ENCODE measurements at regions not wholly inside any gene's neighbourhood (a gene's known extent, or its start where the extent isn't known, plus 50 kb on each side); places are given as distances from the start of the nearest gene placed in this dataset.

- TF ChIP-seq CTCF (IDR thresholded peaks at IDR 0.05): peak; percentile 82
- no peak for TF ChIP-seq REST (IDR thresholded peaks at IDR 0.05; ENCODE audit: insufficient read depth in 1 of 2, low read depth in 2 of 2, low read length in 1 of 2)
- intact Hi-C loops (cut with micrococcal nuclease; ENCODE audit: unreplicated experiment) (loop anchor here (5.0 kb wide), 2 partner anchors 247 to 382 kb away; partner anchors contain the start of gene DPY19L2), in situ Hi-C loops (cut with HindIII; ENCODE audit: low pct_unique_long_range_greater_than_20kb, low sequenced_read_pairs) (no loop called here)
- CTCF ChIA-PET: no interaction called here
- DNase-seq (ENCODE audit: low read depth, low spot score) (peak; percentile 36), ATAC-seq (peak; percentile 91)
- H3K27me3 ChIP-seq (ENCODE audit: control insufficient read depth, insufficient read depth, low read length): peaks cover 2% of the 10 kb centered on the region; the same call in 1 of the 2 replicates
- H3K27ac ChIP-seq (ENCODE audit: low read length): no peak overlapping the region
- H3K36me3 ChIP-seq (ENCODE audit: control insufficient read depth, insufficient read depth, low read length): no peaks in the 10 kb centered on the region
- no peak overlapping the region for H3K4me3 ChIP-seq (ENCODE audit: low read depth in 2 of 2, low read length in 2 of 2)
- POLR2A ChIA-PET: no interaction called here
- no TSS peak for BruUV-seq (replicated peaks)
- H3K4me1 ChIP-seq (ENCODE audit: control insufficient read depth, insufficient read depth, low read length): no peaks in the 10 kb centered on the region
- H3K9me3 ChIP-seq (ENCODE audit: control insufficient read depth, insufficient read depth, low read depth, low read length): peaks cover 2% of the 10 kb centered on the region; the same call in 1 of the 2 replicates
Measured at GRCh38 chr12:63420206-63420644, 248.1 kb downstream of the DPY19L2 start.

- no peak overlapping the region for H3K4me3 ChIP-seq (ENCODE audit: low read depth in 2 of 2, low read length in 2 of 2)
- peak; percentile 2 for DNase-seq (ENCODE audit: low read depth, low spot score)
- intact Hi-C loops (cut with micrococcal nuclease; ENCODE audit: unreplicated experiment): loop anchor here (10.0 kb wide), 1 partner anchor 314 kb away; no protein-coding TSS in a partner anchor
- peaks cover 2% of the 10 kb centered on the region; the same call in 1 of the 2 replicates for H3K27me3 ChIP-seq (ENCODE audit: control insufficient read depth, insufficient read depth, low read length)
- peaks cover 6% of the 10 kb centered on the region; the same call in 1 of the 2 replicates for H3K9me3 ChIP-seq (ENCODE audit: control insufficient read depth, insufficient read depth, low read depth, low read length)
- no peaks in the 10 kb centered on the region for H3K36me3 ChIP-seq (ENCODE audit: control insufficient read depth, insufficient read depth, low read length)
- no TSS peak for BruUV-seq (replicated peaks)
- ATAC-seq: no peak
- no peak for TF ChIP-seq POLR2AphosphoS5 (IDR thresholded peaks at IDR 0.05; ENCODE audit: low read depth, low read length)
- in situ Hi-C loops (cut with HindIII; ENCODE audit: low pct_unique_long_range_greater_than_20kb, low sequenced_read_pairs): no loop called here
- no peaks in the 10 kb centered on the region for H3K4me1 ChIP-seq (ENCODE audit: control insufficient read depth, insufficient read depth, low read length)
- CTCF ChIA-PET: no interaction called here
- POLR2A ChIA-PET: no interaction called here
- H3K27ac ChIP-seq (ENCODE audit: low read length): no peak overlapping the region
Measured at GRCh38 chr12:63419154-63419553, 249.1 kb downstream of the DPY19L2 start.

- Histone ChIP-seq H3K27me3 (ENCODE audit: control insufficient read depth, insufficient read depth, low read length) (no peaks in the 10 kb centered on the region), H3K36me3 (ENCODE audit: control insufficient read depth, insufficient read depth, low read length) (no peaks in the 10 kb centered on the region), H3K27ac (ENCODE audit: low read length) (no peak overlapping the region), H3K4me1 (ENCODE audit: control insufficient read depth, insufficient read depth, low read length) (no peaks in the 10 kb centered on the region), H3K9me3 (ENCODE audit: control insufficient read depth, insufficient read depth, low read depth, low read length) (peaks cover 6% of the 10 kb centered on the region; the same call in 1 of the 2 replicates), H3K4me3 (ENCODE audit: low read depth in 2 of 2, low read length in 2 of 2) (no peak overlapping the region)
- no peak for DNase-seq (ENCODE audit: low read depth, low spot score)
- intact Hi-C loops (cut with micrococcal nuclease; ENCODE audit: unreplicated experiment) (loop anchor here (10.0 kb wide), 1 partner anchor 312 kb away; no protein-coding TSS in a partner anchor), in situ Hi-C loops (cut with HindIII; ENCODE audit: low pct_unique_long_range_greater_than_20kb, low sequenced_read_pairs) (no loop called here)
- BruUV-seq (replicated peaks): no TSS peak
- CTCF ChIA-PET: no interaction called here
- ATAC-seq: no peak
- POLR2A ChIA-PET: no interaction called here
- TF ChIP-seq TCF7L2 (IDR thresholded peaks at IDR 0.05; ENCODE audit: low read depth, low read length) (no peak), POLR2AphosphoS5 (IDR thresholded peaks at IDR 0.05; ENCODE audit: low read depth, low read length) (no peak), CTCF (IDR thresholded peaks at IDR 0.05) (no peak), SIN3A (IDR thresholded peaks at IDR 0.05; ENCODE audit: borderline replicate concordance, insufficient read depth, low read depth, low read length) (no peak), REST (IDR thresholded peaks at IDR 0.05; ENCODE audit: insufficient read depth in 1 of 2, low read depth in 2 of 2, low read length in 1 of 2) (no peak)
Measured at GRCh38 chr12:63416788-63417187, 251.5 kb downstream of the DPY19L2 start.
